Stimulated activated CD4-positive, alpha-beta T cell treated with anti-CD3 and anti-CD28 coated beads, Interleukin-2, amount 100 ng/mL, for 24 hours (primary cell): ENCODE measurements at regions not wholly inside any gene's neighbourhood (a gene's known extent, or its start where the extent isn't known, plus 50 kb on each side); places are given as distances from the start of the nearest gene placed in this dataset.
"Not testable (repeated sequence)": the region's sequence is repeated elsewhere in the genome, so short reads cannot be mapped to it uniquely, and the experiment has no call there.

Source experiments
- DNase-seq, 2 donors: peaks; one replicate each; pipeline ENCODE4 v3.0.0-alpha.2; 2020

GRCh38 chr5:21594566-21594965 is 1258.6 kb downstream of the CDH12 start:
- DNase-seq, result no peak

- DNase-seq, result no peak
Measured at GRCh38 chr5:21593261-21593660, 1259.9 kb downstream of the CDH12 start.

- DNase-seq, result no peak
Measured at GRCh38 chr5:21581508-21581907, 1271.6 kb downstream of the CDH12 start.

- DNase-seq, result no peak
Measured at GRCh38 chr5:21574961-21575360, 1278.2 kb downstream of the CDH12 start.

GRCh38 chr5:21574438-21574837 is 1278.7 kb downstream of the CDH12 start:
- no peak for DNase-seq

- DNase-seq, result no peak
Measured at GRCh38 chr5:21573416-21574314, 1279.5 kb downstream of the CDH12 start.

GRCh38 chr5:21571196-21571595 is 1281.9 kb downstream of the CDH12 start:
- not testable (repeated sequence) for DNase-seq

- DNase-seq, result not testable (repeated sequence)
Measured at GRCh38 chr5:21559109-21559508, 1294.0 kb downstream of the CDH12 start.

- DNase-seq, result not testable (repeated sequence)
Measured at GRCh38 chr5:21552263-21552662, 1300.9 kb downstream of the CDH12 start.

GRCh38 chr5:21550916-21551315 is 1302.2 kb downstream of the CDH12 start:
- DNase-seq, result not testable (repeated sequence)

- not testable (repeated sequence) for DNase-seq
Measured at GRCh38 chr5:21547656-21548055, 1305.5 kb downstream of the CDH12 start.

- DNase-seq, result not testable (repeated sequence)
Measured at GRCh38 chr5:21535114-21535513, 1318.0 kb downstream of the CDH12 start.

GRCh38 chr5:21521157-21521556 is 1332.0 kb downstream of the CDH12 start:
- not testable (repeated sequence) for DNase-seq

GRCh38 chr5:21496926-21497325 is 1356.2 kb downstream of the CDH12 start:
- not testable (repeated sequence) for DNase-seq

GRCh38 chr5:21496056-21496455 is 1357.1 kb downstream of the CDH12 start:
- DNase-seq, result not testable (repeated sequence)

- DNase-seq, result not testable (repeated sequence)
Measured at GRCh38 chr5:21495235-21495634, 1357.9 kb downstream of the CDH12 start.

- DNase-seq, result not testable (repeated sequence)
Measured at GRCh38 chr5:21494033-21494432, 1359.1 kb downstream of the CDH12 start.

- not testable (repeated sequence) for DNase-seq
Measured at GRCh38 chr5:21491182-21491581, 1362.0 kb downstream of the CDH12 start.

GRCh38 chr5:21488828-21489227 is 1364.3 kb downstream of the CDH12 start:
- DNase-seq, result not testable (repeated sequence)

- DNase-seq, result peak in 1 of 2 donors; percentile 18
Measured at GRCh38 chr5:21485458-21486000, 1367.6 kb downstream of the CDH12 start.

- DNase-seq, result not testable (repeated sequence)
Measured at GRCh38 chr5:21484498-21484889, 1368.7 kb downstream of the CDH12 start.

GRCh38 chr5:21483790-21484497 is 1369.2 kb downstream of the CDH12 start:
- not testable (repeated sequence) for DNase-seq

GRCh38 chr5:21482983-21483650 is 1370.0 kb downstream of the CDH12 start:
- DNase-seq, result not testable (repeated sequence)
